Left lung (tissue), 4 donors: ENCODE measurements at regions not wholly inside any gene's neighbourhood (a gene's known extent, or its start where the extent isn't known, plus 50 kb on each side); places are given as distances from the start of the nearest gene placed in this dataset.
A peak's percentile ranks its signal among the peaks of the same experiment; 100 is the strongest.

Experiments used
- ATAC-seq: fragments of 200-7000 bp; cut with Tn5 transposase; one replicate; pipeline ENCODE4 v1.9.1; 2020; ENCODE audit warnings: moderate library complexity
- DNase-seq, 4 donors: peaks; one replicate each; pipeline ENCODE4 v3.0.0-alpha.2; 2013 to 2020
- H3K27ac ChIP-seq, 2 donors: fragments of 200-600 bp; sonication (generic) in 1 of 2; one replicate each; pipeline versions ENCODE4 v1.5.0 to v1.8.0; 2020 to 2021
- H3K27me3 ChIP-seq, 2 donors: fragments of 200-600 bp; sonication (generic) in 1 of 2; one replicate each; pipeline versions ENCODE4 v1.5.0 to v1.8.0; 2020 to 2021
- H3K36me3 ChIP-seq, 2 donors: fragments of 200-600 bp; sonication (generic) in 1 of 2; one replicate each; pipeline versions ENCODE4 v1.5.0 to v1.8.0; 2020 to 2021
- H3K4me1 ChIP-seq, 2 donors: fragments of 200-600 bp; one replicate each; pipeline ENCODE4 v1.8.0; 2021
- H3K4me3 ChIP-seq, 2 donors: fragments of 200-600 bp; sonication (generic) in 1 of 2; one replicate each; pipeline versions ENCODE4 v1.5.0 to v1.8.0; 2020 to 2021; ENCODE audit warnings: mild to moderate bottlenecking in 1 of 2
- H3K9me3 ChIP-seq, 2 donors: fragments of 200-600 bp; sonication (generic) in 1 of 2; one replicate each; pipeline versions ENCODE4 v1.5.0 to v1.8.0; 2020 to 2021
- CTCF ChIP-seq, 2 donors: fragments of 200-600 bp; sonication (generic) in 1 of 2; IDR thresholded peaks; one replicate each; pipeline versions ENCODE4 v1.5.0 to v1.8.0; 2021; ENCODE audit warnings: antibody characterized with exemption in 2 of 2
- intact Hi-C, 2 donors: fragments of 100-400 bp; cut with DNase I; formaldehyde crosslinking; loops; one replicate each; pipeline versions ENCODE4 v1.11.2 to v1.14.2; 2022
- donor health status: DM: no; HTN: yes; CAD: no.
- donor health status: DM: no; HTN: no; CAD: no.

- H3K27me3 ChIP-seq: no peaks in the 10 kb centered on the region
- H3K4me3 ChIP-seq: no peak overlapping the region
- DNase-seq (no peak), ATAC-seq (no peak)
- H3K4me1 ChIP-seq: no peaks in the 10 kb centered on the region
- intact Hi-C loops: no loop called here
- H3K9me3 ChIP-seq: no peaks in the 10 kb centered on the region
- no peak overlapping the region for H3K27ac ChIP-seq
- H3K36me3 ChIP-seq: no peaks in the 10 kb centered on the region
- TF ChIP-seq CTCF (IDR thresholded peaks at IDR 0.05): no peak
Measured at GRCh38 chr3:18066899-18067582, 324.6 kb upstream of the TBC1D5 start.

- intact Hi-C loops: no loop called here
- Histone ChIP-seq H3K36me3 (no peaks in the 10 kb centered on the region), H3K4me3 (no peak overlapping the region), H3K27ac (no peak overlapping the region), H3K9me3 (no peaks in the 10 kb centered on the region), H3K4me1 (no peaks in the 10 kb centered on the region), H3K27me3 (no peaks in the 10 kb centered on the region)
- DNase-seq (no peak), ATAC-seq (no peak)
- TF ChIP-seq CTCF (IDR thresholded peaks at IDR 0.05): no peak
Measured at GRCh38 chr3:18064586-18064985, 322.2 kb upstream of the TBC1D5 start.

GRCh38 chr3:18062657-18063025, 320.2 kb upstream of the TBC1D5 start:
- no peak for TF ChIP-seq CTCF (IDR thresholded peaks at IDR 0.05)
- no peak overlapping the region for H3K4me3 ChIP-seq
- H3K4me1 ChIP-seq: no peaks in the 10 kb centered on the region
- ATAC-seq: no peak
- DNase-seq: no peak
- no peak overlapping the region for H3K27ac ChIP-seq
- H3K36me3 ChIP-seq: no peaks in the 10 kb centered on the region
- H3K27me3 ChIP-seq: no peaks in the 10 kb centered on the region
- H3K9me3 ChIP-seq: no peaks in the 10 kb centered on the region
- intact Hi-C loops: no loop called here

- intact Hi-C loops: no loop called here
- peak in 1 of 4 donors; percentile 31 for DNase-seq
- TF ChIP-seq CTCF (IDR thresholded peaks at IDR 0.05): no peak
- H3K27ac ChIP-seq: no peak overlapping the region
- H3K36me3 ChIP-seq: no peaks in the 10 kb centered on the region
- no peak overlapping the region for H3K4me3 ChIP-seq
- no peaks in the 10 kb centered on the region for H3K4me1 ChIP-seq
- ATAC-seq: no peak
- no peaks in the 10 kb centered on the region for H3K27me3 ChIP-seq
- H3K9me3 ChIP-seq: no peaks in the 10 kb centered on the region
Measured at GRCh38 chr3:18061737-18062656, 319.6 kb upstream of the TBC1D5 start.

- Histone ChIP-seq H3K27me3 (no peaks in the 10 kb centered on the region), H3K9me3 (peaks cover 0 to 12% of the 10 kb centered on the region in 2 donors), H3K4me1 (no peaks in the 10 kb centered on the region), H3K4me3 (no peak overlapping the region), H3K36me3 (no peaks in the 10 kb centered on the region), H3K27ac (no peak overlapping the region)
- intact Hi-C loops: no loop called here
- TF ChIP-seq CTCF (IDR thresholded peaks at IDR 0.05): no peak
- ATAC-seq: no peak
- DNase-seq: no peak
Measured at GRCh38 chr3:18058666-18059065, 316.2 kb upstream of the TBC1D5 start.
